ENCODE measurements at regions not wholly inside any gene's neighbourhood (a gene's known extent, or its start where the extent isn't known, plus 50 kb on each side); places are given as distances from the start of the nearest gene placed in this dataset.

DNA sequence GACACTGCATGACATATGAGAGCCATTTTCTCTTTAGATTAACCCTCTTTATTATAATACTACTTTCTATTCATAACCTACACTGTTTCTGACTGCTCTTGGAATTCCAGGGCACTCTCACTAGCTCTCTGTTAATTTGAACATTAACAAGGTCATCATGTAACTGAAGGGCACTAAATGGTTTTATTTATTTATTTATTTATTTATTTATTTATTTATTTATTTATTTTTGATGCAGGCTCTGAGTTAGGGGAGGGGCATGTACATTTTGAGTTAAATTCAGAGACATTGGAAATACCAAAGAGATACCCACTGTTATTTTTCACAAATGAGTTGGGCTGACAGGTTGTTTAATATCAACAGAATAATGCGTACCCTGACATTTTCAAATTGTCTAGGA lies 1038.7 kb upstream of the NRXN1 start:
- no peaks in the 10 kb centered on the region for H3K36me3 ChIP-seq (ENCODE audit: insufficient read depth in 1 of 2, low read depth in 1 of 2)
- H3K27ac ChIP-seq: no peak overlapping the region
- H3K27me3 ChIP-seq (ENCODE audit: insufficient read depth in 3 of 3, low read length in 2 of 3): no peaks in the 10 kb centered on the region
- H3K9me3 ChIP-seq: no peaks in the 10 kb centered on the region
- ATAC-seq (no peak), DNase-seq (no peak)
- H3K4me1 ChIP-seq: no peaks in the 10 kb centered on the region
- WGBS, 3 donors: 92 to 98% (median 93%) methylated on average over 1 of the region's 1 CpG
- TF ChIP-seq CTCF (IDR thresholded peaks at IDR 0.05): no peak
- intact Hi-C loops (cut with DNase I): no loop called here
- H3K4me3 ChIP-seq: no peak overlapping the region

- no peak for ATAC-seq
Observed at GRCh38 chr2:52064234-52064633, 1032.3 kb upstream of the NRXN1 start.

DNA sequence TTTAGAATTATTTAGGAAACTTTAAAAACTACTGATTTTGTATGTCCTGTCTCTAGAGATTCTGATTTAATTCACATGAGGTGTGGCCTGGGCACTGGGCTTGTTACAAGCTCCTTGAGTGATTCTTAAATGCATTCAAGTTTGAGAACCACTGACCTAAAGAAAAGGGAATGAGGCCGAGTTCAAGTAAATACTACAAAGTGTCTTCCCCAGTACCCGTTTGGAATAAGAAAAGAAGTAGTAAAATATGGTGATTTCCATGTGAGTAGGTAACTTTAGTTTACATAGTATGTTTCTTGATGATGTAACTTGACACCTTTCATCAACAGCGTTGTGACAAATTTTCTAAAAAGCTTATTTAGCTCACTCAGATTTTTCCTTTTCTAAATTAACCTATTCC lies 1022.9 kb upstream of the NRXN1 start:
- no peak for TF ChIP-seq CTCF (IDR thresholded peaks at IDR 0.05)
- 27 to 38% (median 37%) methylated on average over 3 of the region's 3 CpGs for WGBS, 3 donors
- no peak for ATAC-seq

More at GRCh38 chr2:52064234-52064633, 1032.3 kb upstream of the NRXN1 start:
- H3K36me3 ChIP-seq (ENCODE audit: insufficient read depth in 1 of 2, low read depth in 1 of 2): no peaks in the 10 kb centered on the region
- H3K4me3 ChIP-seq: no peak overlapping the region
- no peak for DNase-seq
- H3K27me3 ChIP-seq (ENCODE audit: insufficient read depth in 3 of 3, low read length in 2 of 3): no peaks in the 10 kb centered on the region
- no peak overlapping the region for H3K27ac ChIP-seq
- no peaks in the 10 kb centered on the region for H3K4me1 ChIP-seq
- no peaks in the 10 kb centered on the region for H3K9me3 ChIP-seq
- TF ChIP-seq CTCF (IDR thresholded peaks at IDR 0.05): no peak
- intact Hi-C loops (cut with DNase I): no loop called here
- WGBS, 3 donors: 90 to 93% (median 93%) methylated on average over 4 of the region's 4 CpGs

DNA sequence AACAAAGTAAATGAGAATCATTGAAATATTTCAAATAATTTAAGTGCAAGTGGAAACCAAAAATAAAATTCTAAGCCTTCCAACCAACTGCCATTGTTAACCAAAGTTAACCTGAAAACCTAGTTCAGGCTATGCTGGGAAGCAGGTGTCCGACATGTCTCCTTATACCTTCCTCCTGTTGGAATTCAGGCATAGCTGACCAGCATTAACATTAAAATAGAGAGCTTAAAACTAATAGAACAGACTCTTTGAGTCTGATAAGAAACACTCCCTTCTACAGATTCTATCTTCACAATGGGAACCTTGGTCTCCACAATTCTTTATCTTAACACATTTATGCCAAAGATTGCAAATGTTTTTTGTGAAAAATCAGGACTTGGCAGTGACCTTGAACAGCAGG lies 1004.9 kb upstream of the NRXN1 start:
- Histone ChIP-seq H3K36me3 (ENCODE audit: insufficient read depth in 1 of 2, low read depth in 1 of 2) (no peaks in the 10 kb centered on the region), H3K9me3 (no peaks in the 10 kb centered on the region), H3K4me1 (no peaks in the 10 kb centered on the region), H3K27me3 (ENCODE audit: insufficient read depth in 3 of 3, low read length in 2 of 3) (no peaks in the 10 kb centered on the region), H3K4me3 (no peak overlapping the region), H3K27ac (no peak overlapping the region)
- 63 to 88% (median 76%) methylated on average over 1 of the region's 1 CpG for WGBS, 3 donors
- TF ChIP-seq CTCF (IDR thresholded peaks at IDR 0.05): no peak
- intact Hi-C loops (cut with DNase I): no loop called here
- DNase-seq: no peak
- ATAC-seq: no peak

More for the DNA sequence above, 1022.9 kb upstream of the NRXN1 start:
- Histone ChIP-seq H3K27ac (no peak overlapping the region), H3K9me3 (no peaks in the 10 kb centered on the region), H3K27me3 (ENCODE audit: insufficient read depth in 3 of 3, low read length in 2 of 3) (no peaks in the 10 kb centered on the region), H3K4me3 (no peak overlapping the region), H3K36me3 (ENCODE audit: insufficient read depth in 1 of 2, low read depth in 1 of 2) (no peaks in the 10 kb centered on the region), H3K4me1 (no peaks in the 10 kb centered on the region)
- intact Hi-C loops (cut with DNase I): no loop called here
- DNase-seq: no peak

DNA sequence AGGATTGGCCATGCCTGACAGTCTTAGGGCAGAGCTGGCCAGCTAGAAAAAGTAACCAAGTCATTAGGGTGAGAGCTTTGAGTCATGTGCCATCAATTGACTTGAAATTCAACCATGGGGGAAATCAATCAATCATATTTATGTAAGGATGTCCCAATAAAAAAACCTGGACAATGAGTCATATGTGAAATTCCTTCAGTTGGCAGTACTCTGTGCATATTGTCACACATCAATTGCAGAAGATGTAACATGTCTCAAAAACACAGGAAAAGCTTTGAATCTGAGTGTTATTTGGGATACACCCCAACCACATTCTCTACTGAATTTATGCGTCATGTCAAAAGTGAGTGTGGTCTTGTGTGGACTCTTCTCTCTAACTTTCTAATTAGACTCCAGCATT lies 1004.1 kb upstream of the NRXN1 start:
- intact Hi-C loops (cut with DNase I): no loop called here
- ATAC-seq (no peak), DNase-seq (no peak)
- no peak overlapping the region for H3K4me3 ChIP-seq
- no peaks in the 10 kb centered on the region for H3K9me3 ChIP-seq
- H3K27ac ChIP-seq: no peak overlapping the region
- TF ChIP-seq CTCF (IDR thresholded peaks at IDR 0.05): no peak
- H3K4me1 ChIP-seq: no peaks in the 10 kb centered on the region
- no peaks in the 10 kb centered on the region for H3K27me3 ChIP-seq (ENCODE audit: insufficient read depth in 3 of 3, low read length in 2 of 3)
- no peaks in the 10 kb centered on the region for H3K36me3 ChIP-seq (ENCODE audit: insufficient read depth in 1 of 2, low read depth in 1 of 2)
- 89 to 98% (median 98%) methylated on average over 1 of the region's 1 CpG for WGBS, 3 donors

Measured in psoas muscle (tissue), 7 donors.